HFF-Myc (cell line): ENCODE measurements at regions not wholly inside any gene's neighbourhood (a gene's known extent, or its start where the extent isn't known, plus 50 kb on each side); places are given as distances from the start of the nearest gene placed in this dataset.
"Not testable (repeated sequence)": the region's sequence is repeated elsewhere in the genome, so short reads cannot be mapped to it uniquely, and the experiment has no call there.

Source experiments
- DNase-seq: peaks from one replicate; pipeline ENCODE4 v3.0.0-alpha.2; 2011; ENCODE audit warnings: low read depth; ENCODE audit errors: extremely low read depth
- H3K4me3 ChIP-seq: replicated peaks from 2 replicates; pipeline ENCODE4 v1.5.1; 2011; ENCODE audit warnings: low read depth, mild to moderate bottlenecking, control low read depth, low read length
- TF ChIP-seq, protein P1 (sequence below): IDR thresholded peaks from 2 replicates; pipeline ENCODE4 v1.5.1; 2012; ENCODE audit warnings: mild to moderate bottlenecking, low read depth, low read length, control low read depth; ENCODE audit errors: missing control alignments

DNA sequence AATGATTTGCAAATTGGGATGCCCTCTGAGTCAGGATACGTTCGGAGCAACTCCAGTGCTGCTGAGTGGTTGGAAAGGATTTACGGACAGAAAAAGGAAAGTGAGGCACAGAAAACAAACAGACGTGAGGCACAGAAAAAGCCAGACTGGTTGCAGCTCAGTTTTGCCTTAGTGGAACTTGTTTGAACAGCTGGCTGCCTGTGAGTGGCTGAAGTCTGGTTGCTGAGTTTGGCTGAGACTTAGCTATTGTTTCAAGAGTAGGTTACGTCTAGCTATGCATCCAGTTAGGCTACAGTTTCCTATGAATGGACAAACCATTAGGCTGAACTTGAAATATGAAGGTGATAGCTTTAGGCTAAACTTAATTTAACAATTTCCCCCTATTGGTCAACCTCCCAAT lies 256.6 kb downstream of the VAPA start:
- TF ChIP-seq, protein P1, sequence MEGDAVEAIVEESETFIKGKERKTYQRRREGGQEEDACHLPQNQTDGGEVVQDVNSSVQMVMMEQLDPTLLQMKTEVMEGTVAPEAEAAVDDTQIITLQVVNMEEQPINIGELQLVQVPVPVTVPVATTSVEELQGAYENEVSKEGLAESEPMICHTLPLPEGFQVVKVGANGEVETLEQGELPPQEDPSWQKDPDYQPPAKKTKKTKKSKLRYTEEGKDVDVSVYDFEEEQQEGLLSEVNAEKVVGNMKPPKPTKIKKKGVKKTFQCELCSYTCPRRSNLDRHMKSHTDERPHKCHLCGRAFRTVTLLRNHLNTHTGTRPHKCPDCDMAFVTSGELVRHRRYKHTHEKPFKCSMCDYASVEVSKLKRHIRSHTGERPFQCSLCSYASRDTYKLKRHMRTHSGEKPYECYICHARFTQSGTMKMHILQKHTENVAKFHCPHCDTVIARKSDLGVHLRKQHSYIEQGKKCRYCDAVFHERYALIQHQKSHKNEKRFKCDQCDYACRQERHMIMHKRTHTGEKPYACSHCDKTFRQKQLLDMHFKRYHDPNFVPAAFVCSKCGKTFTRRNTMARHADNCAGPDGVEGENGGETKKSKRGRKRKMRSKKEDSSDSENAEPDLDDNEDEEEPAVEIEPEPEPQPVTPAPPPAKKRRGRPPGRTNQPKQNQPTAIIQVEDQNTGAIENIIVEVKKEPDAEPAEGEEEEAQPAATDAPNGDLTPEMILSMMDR, result no peak
- H3K4me3 ChIP-seq, result no peak overlapping the region
- no peak for DNase-seq

DNA sequence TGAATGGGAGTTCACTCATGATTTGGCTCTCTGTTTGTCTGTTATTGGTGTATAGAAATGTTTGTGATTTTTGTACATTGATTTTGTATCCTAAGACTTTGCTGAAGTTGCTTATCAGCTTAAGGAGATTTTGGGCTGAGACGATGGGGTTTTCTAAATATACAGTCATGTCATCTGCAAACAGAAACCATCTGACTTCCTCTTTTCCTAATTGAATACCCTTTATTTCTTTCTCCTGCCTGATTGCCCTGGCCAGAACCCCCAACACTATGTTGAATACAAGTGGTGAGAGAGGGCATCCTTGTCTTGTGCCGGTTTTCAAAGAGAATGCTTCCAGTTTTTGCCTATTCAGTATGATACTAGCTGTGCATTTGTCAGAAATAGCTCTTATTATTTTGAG lies 261.5 kb downstream of the VAPA start:
- DNase-seq, H3K4me3 ChIP-seq: not testable (repeated sequence)

DNA sequence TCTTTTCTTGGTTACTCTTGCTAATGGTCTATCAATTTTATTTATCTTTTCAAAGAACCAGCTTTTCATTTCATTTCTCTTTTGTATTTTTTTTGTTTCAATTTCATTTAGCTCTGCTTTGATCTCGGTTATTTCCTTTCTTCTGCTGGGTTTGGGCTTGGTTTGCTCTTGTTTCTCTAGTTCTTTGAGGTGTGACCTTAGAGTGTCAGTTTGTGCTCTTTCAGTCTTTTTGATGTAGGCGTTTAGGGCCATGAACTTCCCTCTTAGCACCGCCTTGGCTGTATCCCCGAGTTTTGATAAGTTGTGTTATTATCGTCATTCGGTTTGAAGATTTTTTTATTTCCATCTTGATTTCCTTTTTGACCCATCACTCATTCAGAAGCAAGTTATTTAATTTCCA lies 265.5 kb downstream of the VAPA start:
- not testable (repeated sequence) for H3K4me3 ChIP-seq, DNase-seq

DNA sequence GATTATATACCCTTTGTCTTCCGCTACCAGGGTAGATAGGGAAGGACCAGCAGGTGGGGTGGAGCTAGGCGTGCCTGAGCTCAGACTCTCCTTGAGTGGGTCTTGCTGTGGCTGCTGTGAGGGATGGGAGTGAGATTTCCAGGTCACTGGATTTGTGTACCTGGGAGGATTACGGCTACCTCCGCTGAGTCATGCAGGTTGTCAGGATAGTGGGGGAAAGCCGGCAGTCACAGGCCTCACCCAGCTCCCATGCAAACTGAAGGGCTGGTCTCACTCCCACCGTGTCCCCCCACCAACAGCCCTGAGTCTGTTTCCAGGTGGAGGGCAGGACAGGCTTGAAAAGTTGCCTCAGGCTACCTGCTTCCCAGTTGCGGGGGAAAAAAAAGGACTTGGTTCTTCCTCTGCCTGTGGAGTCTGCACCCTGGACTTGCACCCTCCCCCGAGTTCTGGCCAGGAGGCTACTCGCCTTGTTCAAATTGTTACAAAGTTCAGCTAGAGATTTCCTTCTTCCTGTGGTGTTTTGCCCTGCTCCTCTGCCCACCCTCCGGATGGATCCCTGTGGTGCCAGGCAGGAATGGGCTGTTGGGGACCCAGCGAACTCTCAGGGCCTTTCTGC lies 268.3 kb downstream of the VAPA start:
- no peak overlapping the region for H3K4me3 ChIP-seq
- no peak for DNase-seq
- TF ChIP-seq, protein P1, result no peak

DNA sequence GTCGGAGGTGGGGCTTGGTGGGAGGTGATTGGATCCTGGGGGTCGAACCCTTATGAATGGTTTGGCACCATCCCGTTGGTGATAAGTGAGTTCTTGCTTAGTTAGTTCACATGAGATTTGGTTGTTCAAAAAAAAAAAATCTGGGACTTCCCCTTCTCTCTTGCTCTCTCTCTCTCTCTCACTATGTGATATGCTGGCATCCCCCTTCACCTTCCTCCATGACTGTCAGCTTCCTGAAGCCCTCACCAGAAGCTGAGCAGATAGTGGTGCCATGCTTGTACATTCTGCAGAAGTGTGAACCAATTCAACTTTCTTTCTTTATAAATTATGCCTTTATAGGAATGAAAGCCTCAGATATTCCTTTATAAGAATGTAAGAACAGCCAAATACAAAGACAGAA lies 269.7 kb upstream of the APCDD1 start:
- no peak for DNase-seq
- TF ChIP-seq, protein P1, result no peak
- no peak overlapping the region for H3K4me3 ChIP-seq

DNA sequence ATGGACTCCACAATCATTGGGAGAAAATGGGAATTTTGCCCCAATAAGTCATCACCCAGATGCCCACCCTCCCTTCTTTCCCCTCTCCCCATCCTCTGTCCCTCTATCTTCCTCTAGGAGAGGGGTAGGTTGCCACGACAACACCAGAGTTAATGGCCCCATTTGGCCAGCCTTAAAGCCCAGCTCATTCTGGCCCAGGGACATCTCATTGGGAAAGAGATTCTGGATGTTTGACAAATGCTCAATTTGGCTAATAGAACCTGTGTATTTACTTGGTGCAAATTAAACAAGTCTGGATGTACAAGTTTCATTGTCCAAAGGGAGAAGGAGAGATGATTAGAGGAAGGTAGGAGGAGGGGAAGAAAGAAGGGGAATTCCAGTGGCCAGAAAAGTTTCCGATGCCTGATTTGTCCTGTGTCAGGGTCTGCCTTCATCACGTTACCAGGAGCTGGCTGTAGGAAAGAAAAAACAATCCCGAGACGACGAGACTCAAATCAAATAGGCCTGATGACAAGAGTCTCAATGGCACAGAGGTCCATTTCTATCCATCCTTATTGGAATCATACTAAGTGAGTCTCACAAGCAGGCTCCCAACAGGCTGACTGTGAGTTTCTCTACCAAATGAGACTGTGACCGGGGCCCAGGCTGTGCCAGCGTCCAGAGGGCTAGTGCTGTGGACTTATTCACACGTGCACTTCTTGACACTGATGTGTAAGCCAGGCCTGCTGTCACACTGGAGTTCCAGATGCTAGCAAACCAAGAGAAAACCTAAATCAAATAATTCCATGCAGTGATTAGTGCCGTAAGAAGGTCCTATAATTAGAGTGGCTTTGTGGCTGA lies 265.2 kb upstream of the APCDD1 start:
- H3K4me3 ChIP-seq, result no peak overlapping the region
- TF ChIP-seq, protein P1, result no peak

DNA sequence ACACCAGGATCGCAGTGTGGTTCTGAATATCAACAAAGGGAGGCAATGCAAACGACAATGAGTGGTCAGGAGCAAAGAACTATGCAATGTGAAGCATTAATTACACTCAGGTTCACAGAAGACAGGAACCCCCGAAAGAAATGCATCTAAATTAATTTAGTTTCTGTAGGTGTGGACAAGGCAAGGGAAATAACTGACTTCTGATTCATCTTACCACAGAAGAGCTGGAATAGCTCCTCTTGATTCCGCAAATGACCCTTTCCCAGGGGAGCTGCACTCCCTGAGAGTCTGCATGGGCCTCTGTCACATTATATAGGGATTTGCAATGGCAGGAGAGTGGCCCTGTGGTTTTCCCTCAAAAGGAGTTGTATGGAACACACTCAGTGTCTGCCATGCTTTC lies 263.9 kb upstream of the APCDD1 start:
- TF ChIP-seq, protein P1, result no peak

More for the DNA sequence above, 265.2 kb upstream of the APCDD1 start:
- no peak for DNase-seq

More for the DNA sequence above, 263.9 kb upstream of the APCDD1 start:
- H3K4me3 ChIP-seq, result no peak overlapping the region
- DNase-seq, result no peak
